GM19463 (cell line): ENCODE measurements at regions not wholly inside any gene's neighbourhood (a gene's known extent, or its start where the extent isn't known, plus 50 kb on each side); places are given as distances from the start of the nearest gene placed in this dataset.

Experiments
- ATAC-seq: cut with Tn5 transposase; IDR thresholded peaks from one replicate; pipeline ENCODE4 v1.9.1; 2021; ENCODE audit warnings: mild to moderate bottlenecking, moderate library complexity; ENCODE audit not compliant: unreplicated experiment

GRCh38 chrX:39115166-39115565, 313.9 kb downstream of the MID1IP1 start:
- no peak for ATAC-seq

DNA sequence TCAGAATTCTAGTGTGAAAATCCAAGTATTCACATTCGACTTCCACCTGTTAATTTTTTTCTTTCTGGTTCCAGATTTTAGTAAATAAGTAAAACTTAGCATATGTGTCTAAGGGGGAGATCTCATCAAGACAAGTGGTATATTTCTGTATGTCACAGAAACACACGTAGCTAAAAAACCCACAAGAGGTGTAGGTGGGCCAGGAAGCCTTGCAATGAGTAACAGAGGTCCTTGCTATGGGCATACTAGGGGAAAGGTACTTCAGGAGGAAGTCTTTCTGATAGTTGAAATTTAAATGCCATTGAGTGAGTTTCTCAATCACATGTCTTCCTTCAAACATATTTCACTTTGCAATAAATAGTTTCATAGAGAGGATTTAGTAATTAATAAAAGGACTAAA, 315.8 kb downstream of the MID1IP1 start:
- no peak for ATAC-seq

- ATAC-seq, result no peak
Observed at GRCh38 chrX:39121903-39122302, 320.6 kb downstream of the MID1IP1 start.

DNA sequence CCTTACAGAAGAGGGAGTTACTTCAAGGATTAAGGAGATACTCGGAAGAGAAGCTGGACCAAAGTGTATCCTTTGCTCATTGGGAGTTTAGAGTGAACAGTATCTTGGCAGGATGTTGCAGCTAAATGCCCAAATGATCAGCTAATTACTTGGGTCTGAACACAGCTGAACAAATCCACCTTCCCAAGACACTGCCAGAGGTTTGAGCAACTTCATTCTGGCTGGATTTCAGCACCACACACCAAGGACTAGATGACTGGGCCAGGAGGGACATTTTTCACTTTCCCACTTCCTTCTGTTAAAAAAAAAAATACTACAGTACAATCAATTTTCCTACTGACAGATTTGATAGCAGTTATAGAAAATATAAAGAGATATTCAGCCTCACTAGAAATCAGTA, 324.6 kb downstream of the MID1IP1 start:
- no peak for ATAC-seq

DNA sequence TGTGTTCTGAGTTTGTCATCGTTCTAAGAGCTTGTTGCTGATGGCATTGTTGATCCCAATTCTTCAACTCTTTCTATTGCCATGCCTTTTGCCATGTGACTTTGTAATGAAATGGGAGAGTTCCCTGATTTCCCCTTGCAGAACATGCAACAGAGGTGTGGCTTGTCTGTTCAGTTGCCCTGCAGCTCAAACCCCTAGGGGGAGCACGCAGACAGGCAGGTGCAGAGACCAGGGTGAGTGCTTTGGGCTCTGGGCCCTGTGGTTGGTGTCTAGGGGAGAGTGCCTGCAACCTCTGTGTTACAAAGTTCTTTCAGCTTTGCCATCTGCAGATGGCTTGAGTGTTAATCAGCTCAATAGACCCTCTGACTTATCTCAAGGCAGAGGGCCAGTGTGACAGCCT, 332.7 kb downstream of the MID1IP1 start:
- peak; percentile 83 for ATAC-seq

DNA sequence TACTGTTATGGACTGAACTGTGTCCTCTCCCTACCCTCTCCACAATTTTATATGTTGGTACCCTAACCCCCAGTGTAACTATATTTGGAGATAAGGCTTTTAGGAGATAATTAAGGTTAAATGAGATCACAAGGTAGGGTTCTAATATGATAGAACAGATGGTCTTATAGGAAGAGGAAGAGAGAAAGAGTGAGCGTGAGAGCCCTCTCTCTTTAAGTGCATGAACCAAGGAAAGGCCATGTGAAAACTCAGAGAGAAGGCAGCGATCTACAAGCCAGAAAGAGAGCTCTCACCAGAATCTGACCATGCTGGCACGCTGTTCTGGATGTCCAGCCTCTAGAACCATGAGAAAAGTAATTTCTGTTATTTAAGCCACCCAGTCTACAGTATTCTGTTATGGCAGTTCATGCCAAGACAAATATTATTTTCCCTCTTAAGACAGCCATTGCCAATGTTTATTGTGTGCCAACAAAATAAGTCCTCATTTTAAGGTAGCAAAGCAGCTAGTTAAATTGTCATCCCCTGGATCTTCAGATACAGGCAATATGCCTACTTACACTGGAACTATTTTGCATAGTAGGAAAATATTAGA, 336.2 kb downstream of the MID1IP1 start:
- no peak for ATAC-seq

GRCh38 chrX:39140581-39140980, 339.3 kb downstream of the MID1IP1 start:
- ATAC-seq, result no peak

DNA sequence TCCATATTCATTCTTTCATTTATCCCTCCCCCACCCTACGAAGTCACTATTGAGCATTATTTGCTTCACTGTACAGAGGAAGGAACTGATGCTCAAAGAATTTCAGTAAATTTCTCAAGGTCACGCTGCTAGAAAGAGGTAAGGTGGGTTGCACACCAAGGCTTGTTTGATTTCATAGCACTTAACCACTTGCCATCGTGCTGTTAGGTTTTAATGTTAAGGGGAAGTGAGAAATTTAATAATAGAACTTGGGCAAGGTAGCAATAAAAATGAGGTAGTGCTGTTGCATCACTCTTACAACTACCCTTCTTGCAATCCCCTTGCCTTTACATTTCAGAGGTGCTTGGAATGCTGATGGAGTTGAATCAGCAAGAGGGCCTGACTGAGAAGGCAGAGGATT, 343.1 kb downstream of the MID1IP1 start:
- peak; percentile 59 for ATAC-seq

DNA sequence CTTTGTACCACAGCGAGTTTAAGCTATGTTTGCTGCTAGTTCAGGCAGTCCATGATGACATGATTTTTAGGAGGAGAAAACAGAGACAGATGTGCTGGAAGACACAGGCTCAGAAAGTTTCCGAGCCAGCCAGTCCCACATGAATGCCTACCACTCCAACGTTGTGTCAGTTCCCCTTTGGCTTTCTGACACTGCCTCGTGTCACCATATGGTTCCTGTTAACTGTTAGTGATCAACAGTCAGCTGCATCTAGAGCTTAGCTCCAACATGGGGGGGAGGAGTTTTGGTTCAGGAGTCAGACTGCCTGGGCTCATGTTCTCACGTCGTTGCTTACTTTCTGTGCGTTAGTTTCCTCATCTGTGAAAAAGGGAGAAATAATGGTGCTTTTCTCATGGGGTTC, 343.7 kb downstream of the MID1IP1 start:
- ATAC-seq, result peak; percentile 61

GRCh38 chrX:39145859-39146258, 344.6 kb downstream of the MID1IP1 start:
- ATAC-seq, result no peak

DNA sequence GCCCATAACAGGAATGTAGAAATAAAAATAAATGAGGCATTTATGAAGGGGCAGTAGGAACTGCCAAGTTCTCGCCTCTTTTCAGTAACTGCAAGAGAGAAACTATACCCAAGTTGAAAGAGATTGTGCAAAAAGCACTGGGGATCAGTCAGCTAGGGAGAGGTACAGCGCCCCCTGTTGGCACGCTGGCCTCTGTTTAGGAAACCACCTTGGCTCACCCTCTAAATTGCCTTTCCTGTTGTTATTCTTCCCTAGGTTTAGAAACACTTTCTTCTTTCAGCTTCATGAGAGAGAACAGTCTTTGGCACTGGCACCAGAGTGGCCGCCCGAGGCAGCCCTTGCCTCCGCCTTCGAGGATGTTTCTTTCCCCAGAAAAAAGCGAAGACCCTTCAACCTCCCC, 348.5 kb downstream of the MID1IP1 start:
- ATAC-seq, result no peak

DNA sequence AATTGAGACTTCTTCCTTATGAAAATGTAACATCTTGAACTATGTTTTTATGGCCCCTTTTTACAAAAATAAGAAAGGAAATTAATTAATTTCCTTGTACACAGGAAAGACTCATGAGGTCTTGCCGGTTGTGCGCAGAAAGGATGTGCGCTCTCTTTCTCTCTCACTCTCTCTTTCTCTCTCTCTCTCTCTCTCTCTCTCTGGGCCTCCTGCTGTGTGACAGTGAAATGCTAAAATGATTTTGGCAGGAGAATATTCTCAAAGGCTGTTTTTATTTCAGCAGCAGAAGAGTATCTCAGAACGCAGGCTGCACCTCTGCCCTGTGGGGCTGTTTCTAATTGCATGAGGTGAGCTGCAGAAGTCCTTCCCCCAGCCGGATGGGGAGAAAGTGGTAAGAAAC, 349.0 kb downstream of the MID1IP1 start:
- no peak for ATAC-seq

DNA sequence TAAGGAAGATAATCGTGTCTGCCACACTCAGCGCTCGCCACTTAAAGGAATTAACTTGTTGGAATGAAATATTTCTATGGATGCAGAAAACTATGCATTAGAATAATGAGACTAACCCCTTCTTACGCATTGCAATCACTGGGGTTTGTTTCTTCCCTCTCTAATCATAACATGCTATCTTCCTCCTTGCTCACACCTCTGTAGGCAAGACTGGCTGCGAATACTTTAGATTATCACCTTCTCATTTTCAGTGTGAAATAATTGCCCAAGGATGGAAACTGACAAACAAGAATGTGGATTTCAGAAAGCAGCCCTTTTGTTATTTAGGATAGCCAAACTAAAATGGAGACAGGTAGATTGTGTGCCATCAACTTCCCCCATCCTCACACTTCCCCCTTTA, 349.4 kb downstream of the MID1IP1 start:
- no peak for ATAC-seq

DNA sequence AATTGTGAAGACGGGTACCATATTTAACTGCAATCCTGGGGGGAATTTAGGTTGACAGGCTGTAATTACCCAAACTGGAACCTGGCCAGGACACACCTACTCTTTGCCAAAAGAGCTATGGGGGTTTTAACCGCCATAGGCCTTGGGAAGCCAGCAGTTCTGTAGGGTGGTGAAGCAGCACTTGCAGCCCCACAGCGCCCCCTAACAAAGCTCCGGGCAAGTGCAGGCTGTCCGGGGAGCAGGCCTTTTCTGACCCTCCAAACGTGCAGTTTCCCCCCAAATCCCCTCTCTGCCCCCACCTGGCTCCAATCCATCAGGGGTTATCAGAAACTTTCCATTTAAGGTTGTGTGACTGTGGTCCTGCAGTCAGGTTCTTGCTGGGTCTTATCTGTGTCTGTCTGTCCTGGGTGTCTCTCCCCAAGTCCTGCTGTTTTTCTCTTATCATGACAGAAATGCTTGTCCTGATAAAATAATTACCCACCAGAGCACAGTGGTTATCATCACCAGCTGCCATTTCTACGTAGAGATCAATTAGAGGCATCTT, 350.9 kb downstream of the MID1IP1 start:
- no peak for ATAC-seq

DNA sequence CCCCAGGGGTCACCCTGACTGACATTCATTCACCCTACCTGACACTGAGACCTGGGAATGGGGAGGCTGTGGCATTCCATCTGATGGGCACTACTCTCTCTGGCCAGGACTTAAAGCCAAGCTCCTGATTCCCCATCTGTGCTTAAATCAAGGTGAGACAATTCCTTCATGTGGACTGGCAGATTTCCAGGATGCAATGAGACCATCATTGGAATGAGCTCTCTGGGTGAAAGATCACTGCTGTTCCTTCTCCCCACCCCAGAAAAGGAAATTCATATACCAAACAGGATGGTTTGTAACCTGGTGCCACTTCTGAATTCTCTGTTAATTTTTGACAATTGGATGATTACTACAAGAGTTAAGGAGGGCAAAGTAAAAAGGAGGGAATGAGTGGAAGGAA, 354.8 kb downstream of the MID1IP1 start:
- no peak for ATAC-seq

DNA sequence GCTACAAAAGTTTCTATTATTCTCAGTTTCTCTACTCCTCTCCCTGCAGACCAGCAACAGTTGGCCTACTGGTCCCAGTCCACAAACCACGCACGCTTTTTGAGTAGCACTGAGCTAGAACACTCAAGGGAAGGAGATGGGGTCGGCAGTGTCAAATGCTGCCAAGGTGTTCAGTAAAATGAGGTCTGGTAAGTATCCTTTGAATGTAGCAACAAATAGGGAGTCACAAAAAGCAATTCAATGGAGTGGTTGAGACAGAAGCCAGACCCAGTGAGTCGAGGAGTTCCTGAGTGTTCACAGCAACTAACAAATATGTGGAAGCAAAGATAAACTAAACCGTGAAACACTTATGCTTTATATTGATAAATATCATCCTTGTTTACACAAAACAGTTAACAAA, 355.7 kb downstream of the MID1IP1 start:
- no peak for ATAC-seq

- no peak for ATAC-seq
Observed at GRCh38 chrX:39157796-39158195, 356.5 kb downstream of the MID1IP1 start.

DNA sequence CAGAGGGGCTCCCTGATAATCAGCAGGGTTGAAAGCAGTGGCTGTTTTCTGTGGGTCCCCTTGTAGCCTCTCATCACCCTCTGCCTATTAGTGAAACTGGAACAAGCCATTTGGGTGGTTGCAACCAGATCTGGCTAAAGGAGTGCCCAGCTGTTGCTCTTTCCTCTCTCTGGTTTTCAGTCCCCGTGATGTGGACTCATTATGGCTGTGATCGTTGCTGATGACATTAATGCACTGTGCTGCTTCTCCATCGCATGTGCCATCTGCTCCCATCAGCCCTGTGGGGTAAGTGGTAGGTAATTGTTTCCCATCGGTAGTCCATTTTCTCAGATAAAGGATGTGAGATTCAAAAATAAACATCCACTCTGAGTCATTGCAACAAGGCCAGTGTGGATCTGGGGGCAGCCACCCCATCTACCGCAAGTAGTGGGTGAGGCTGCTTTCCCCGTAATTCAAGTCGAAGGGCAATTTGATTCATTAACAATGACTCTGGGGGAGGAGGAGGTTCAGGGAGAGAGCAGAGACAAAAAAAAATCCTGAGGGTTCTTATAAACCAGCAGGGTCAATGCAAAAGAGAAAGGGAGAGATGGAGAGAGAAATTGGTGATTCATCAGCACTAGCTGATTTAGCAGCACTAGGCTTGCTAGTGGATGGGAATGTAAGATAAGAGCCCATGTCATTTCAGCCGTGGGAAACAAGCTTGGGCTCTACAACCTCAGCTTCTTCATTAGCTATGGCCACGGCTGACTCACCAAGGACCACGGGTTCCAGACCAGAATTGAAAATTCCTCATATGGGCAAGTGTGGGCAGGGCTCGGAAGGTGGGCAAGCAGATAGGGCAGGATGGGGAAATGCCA, 357.8 kb downstream of the MID1IP1 start:
- peak; percentile 48 for ATAC-seq

- ATAC-seq, result no peak
Observed at GRCh38 chrX:39159921-39160507, 358.8 kb downstream of the MID1IP1 start.

- no peak for ATAC-seq
Observed at GRCh38 chrX:39161611-39162255, 360.5 kb downstream of the MID1IP1 start.

DNA sequence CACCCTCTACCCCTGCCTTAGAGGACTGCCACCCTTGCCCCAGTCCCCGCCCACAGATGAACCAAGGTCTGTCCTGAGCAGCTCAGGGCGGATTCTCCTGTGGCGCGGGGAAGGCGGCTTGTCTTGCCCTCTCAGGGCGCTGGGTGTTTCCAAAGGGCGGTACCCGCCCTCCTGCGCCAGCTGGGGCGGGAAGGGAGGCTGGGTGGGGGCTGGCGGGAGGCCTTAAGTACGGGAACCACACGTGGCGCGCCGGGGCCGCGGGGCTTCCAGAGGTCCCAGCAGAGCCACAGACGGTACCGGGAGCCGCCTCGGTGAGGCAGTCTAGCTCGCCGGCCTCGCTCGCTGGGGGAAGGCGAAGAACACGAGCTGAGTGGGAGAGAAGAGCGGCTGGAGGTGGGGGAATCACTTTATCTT, 361.1 kb downstream of the MID1IP1 start:
- peak; percentile 35 for ATAC-seq
